HEK293T (cell line): ENCODE measurements at regions not wholly inside any gene's neighbourhood (a gene's known extent, or its start where the extent isn't known, plus 50 kb on each side); places are given as distances from the start of the nearest gene placed in this dataset.

Experiments used
- CTCF ChIA-PET: fragments of 350-600 bp; formaldehyde crosslinking; extraction: SDS; loops from one replicate; lab custom pipeline; 2021; ENCODE audit warnings: antibody characterized with exemption, inconsistent platforms; lab: Yijun Ruan, JAX
- POLR2A ChIA-PET: fragments of 350-600 bp; formaldehyde crosslinking; extraction: SDS; loops from one replicate; lab custom pipeline; 2020; ENCODE audit warnings: antibody characterized with exemption, inconsistent platforms; lab: Yijun Ruan, JAX
- DNase-seq: peaks from one replicate; pipeline ENCODE4 v3.0.0; 2012; ENCODE audit warnings: mixed read lengths; ENCODE audit errors: extremely low spot score
- ARNT ChIP-seq: fragments of 450-650 bp; IDR thresholded peaks from 2 replicates; pipeline ENCODE4 v1.6.1; 2017; ENCODE audit warnings: mild to moderate bottlenecking
- BHLHE40 ChIP-seq: fragments of 450-650 bp; IDR thresholded peaks from 2 replicates; pipeline ENCODE4 v1.6.1; 2016; ENCODE audit warnings: mild to moderate bottlenecking, moderate library complexity, borderline replicate concordance
- CTBP1 ChIP-seq: fragments of 450-650 bp; IDR thresholded peaks from 2 replicates; pipeline ENCODE4 v1.6.1; 2016; ENCODE audit warnings: borderline replicate concordance
- ELF4 ChIP-seq: fragments of 450-650 bp; IDR thresholded peaks from 2 replicates; pipeline ENCODE4 v1.6.1; 2017; ENCODE audit warnings: antibody characterized with exemption
- FOXA1 ChIP-seq: fragments of 450-650 bp; IDR thresholded peaks from 2 replicates; pipeline ENCODE4 v1.6.1; 2016; ENCODE audit warnings: mild to moderate bottlenecking
- FOXK2 ChIP-seq: fragments of 450-650 bp; IDR thresholded peaks from 2 replicates; pipeline ENCODE4 v1.6.1; 2016; ENCODE audit warnings: mild to moderate bottlenecking
- FOXM1 ChIP-seq: fragments of 450-650 bp; IDR thresholded peaks from 2 replicates; pipeline ENCODE4 v1.6.1; 2017; ENCODE audit warnings: mild to moderate bottlenecking, borderline replicate concordance
- HDGF ChIP-seq: fragments of 450-650 bp; IDR thresholded peaks from 2 replicates; pipeline ENCODE4 v1.6.1; 2017; ENCODE audit warnings: antibody characterized with exemption, borderline replicate concordance
- L3MBTL2 ChIP-seq: fragments of 450-650 bp; conservative IDR thresholded peaks from 2 replicates; pipeline ENCODE4 v1.6.1; 2016; ENCODE audit warnings: mild to moderate bottlenecking
- LEF1 ChIP-seq: fragments of 450-650 bp; IDR thresholded peaks from 2 replicates; pipeline ENCODE4 v1.6.1; 2017; ENCODE audit warnings: mild to moderate bottlenecking, borderline replicate concordance
- NFRKB ChIP-seq: fragments of 450-650 bp; IDR thresholded peaks from 2 replicates; pipeline ENCODE4 v1.6.1; 2016; ENCODE audit warnings: mild to moderate bottlenecking, moderate library complexity
- PKNOX1 ChIP-seq: fragments of 450-650 bp; IDR thresholded peaks from 2 replicates; pipeline ENCODE4 v1.6.1; 2016
- SP1 ChIP-seq: fragments of 450-650 bp; IDR thresholded peaks from 2 replicates; pipeline ENCODE4 v1.6.1; 2017
- SUZ12 ChIP-seq: fragments of 450-650 bp; IDR thresholded peaks from 2 replicates; pipeline ENCODE4 v1.6.1; 2016; ENCODE audit warnings: mild to moderate bottlenecking
- TARDBP ChIP-seq: fragments of 450-650 bp; IDR thresholded peaks from 2 replicates; pipeline ENCODE4 v1.6.1; 2016
- ZNF384 ChIP-seq: fragments of 450-650 bp; IDR thresholded peaks from 2 replicates; pipeline ENCODE4 v1.6.1; 2016

DNA sequence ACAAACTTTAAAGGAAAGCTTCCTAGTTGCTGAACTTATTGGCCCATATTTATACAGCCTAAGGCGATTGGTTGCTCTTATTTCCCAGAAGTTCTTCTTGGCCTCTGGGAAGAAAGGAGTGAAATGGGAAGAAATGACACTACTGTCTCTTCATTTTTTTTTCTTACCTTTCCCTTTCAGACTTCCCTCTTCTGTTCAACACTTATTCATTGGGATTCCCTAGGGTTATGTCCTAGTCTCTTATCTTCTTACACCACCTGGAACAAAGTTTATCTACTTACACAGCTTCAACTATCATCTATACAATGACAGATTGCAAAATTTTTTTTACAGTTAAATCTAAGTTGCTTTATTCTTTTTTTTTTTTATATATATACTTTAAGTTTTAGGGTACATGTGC lies 68.0 kb downstream of the SNX12 start:
- DNase-seq, result no peak
- ChIA-PET POLR2A (no interaction called here), CTCF (no interaction called here)
- TF ChIP-seq BHLHE40 (no peak), ZNF384 (no peak), FOXK2 (no peak), TARDBP (no peak), SP1 (no peak), L3MBTL2 (no peak), FOXM1 (no peak), LEF1 (no peak), FOXA1 (no peak), PKNOX1 (no peak), ARNT (no peak)

DNA sequence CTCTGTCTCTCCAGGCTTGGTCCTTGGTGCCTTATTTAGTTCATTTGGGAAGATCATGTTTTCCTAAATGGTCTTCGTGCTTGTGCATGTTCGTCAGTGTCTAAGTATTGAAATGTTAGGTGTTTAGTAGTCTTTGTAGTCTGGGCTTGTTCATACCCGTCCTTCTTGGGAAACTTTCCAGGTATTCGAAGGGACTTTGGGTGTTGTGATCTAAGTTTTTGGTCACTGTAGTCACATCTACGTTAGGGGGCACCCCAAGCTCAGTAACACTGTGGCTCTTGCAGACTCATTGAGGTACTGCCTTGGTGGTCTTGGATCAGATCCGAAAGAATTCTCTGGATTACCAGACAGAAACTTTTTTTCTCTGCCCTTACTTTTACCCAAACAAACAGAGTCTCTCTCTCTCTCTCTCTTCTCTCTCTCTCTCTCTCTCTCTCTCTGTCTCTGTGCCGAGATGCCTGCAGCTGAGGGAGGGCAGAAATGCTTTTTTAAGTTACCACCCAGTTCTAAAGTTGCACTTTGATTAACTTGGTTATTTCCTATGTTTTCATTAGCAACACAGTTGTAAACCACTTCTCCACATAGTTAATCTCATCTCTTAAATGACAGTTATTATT lies 67.6 kb upstream of the SLC7A3 start:
- CTCF ChIA-PET, result interaction anchor here (0.7 to 0.9 kb wide), 5 partner anchors 28 to 1588 kb away, joined by 3 to 4 read pairs (median 3); no protein-coding TSS in a partner anchor
- no peak for DNase-seq
- POLR2A ChIA-PET, result interaction anchor here (1.3 kb wide), 1 partner anchor 183 kb away, joined by 4 read pairs; no protein-coding TSS in a partner anchor
- no peak for TF ChIP-seq HDGF
- TF ChIP-seq L3MBTL2, result no peak
- TF ChIP-seq TARDBP, result no peak
- no peak for TF ChIP-seq FOXK2
- TF ChIP-seq NFRKB, result no peak
- TF ChIP-seq CTBP1, result no peak
- no peak for TF ChIP-seq FOXA1
- no peak for TF ChIP-seq ARNT
- no peak for TF ChIP-seq FOXM1
- TF ChIP-seq PKNOX1, result no peak
- no peak for TF ChIP-seq SP1
- no peak for TF ChIP-seq ELF4
- TF ChIP-seq SUZ12, result no peak
- TF ChIP-seq ZNF384, result no peak
- TF ChIP-seq LEF1, result no peak
- no peak for TF ChIP-seq BHLHE40

DNA sequence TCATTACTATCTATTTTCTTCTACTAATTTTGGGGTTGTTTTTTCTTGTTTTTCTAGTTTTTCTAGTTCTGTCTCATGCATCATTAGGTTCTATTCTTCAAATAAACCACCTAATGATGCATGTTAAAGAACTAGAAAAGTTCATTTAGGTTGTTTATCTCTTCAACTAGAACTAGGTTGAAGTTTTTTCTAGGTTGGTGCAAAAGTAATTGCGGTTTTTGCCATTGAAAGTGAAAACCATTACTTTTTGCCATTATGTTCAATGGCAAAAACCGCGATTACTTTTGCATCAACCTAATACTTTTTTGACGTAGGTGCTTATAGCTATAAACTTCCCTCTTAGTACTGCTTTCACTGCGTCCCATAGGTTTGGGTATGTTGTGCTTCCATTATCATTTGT lies 64.4 kb upstream of the SLC7A3 start:
- ChIA-PET CTCF (no interaction called here), POLR2A (no interaction called here)
- no peak for DNase-seq
- TF ChIP-seq ELF4, result peak; percentile 69; the same call in 1 of the 2 replicates
- no peak for TF ChIP-seq CTBP1
- TF ChIP-seq ARNT, result no peak
- no peak for TF ChIP-seq BHLHE40

- ChIA-PET POLR2A (no interaction called here), CTCF (no interaction called here)
- no peak for TF ChIP-seq FOXM1
- no peak for TF ChIP-seq TARDBP
- TF ChIP-seq ELF4, result no peak
- TF ChIP-seq SP1, result no peak
- no peak for TF ChIP-seq PKNOX1
- no peak for TF ChIP-seq BHLHE40
- no peak for TF ChIP-seq ZNF384
- no peak for TF ChIP-seq CTBP1
- TF ChIP-seq ARNT, result no peak
- no peak for TF ChIP-seq FOXA1
- no peak for TF ChIP-seq FOXK2
- TF ChIP-seq NFRKB, result no peak
- no peak for TF ChIP-seq L3MBTL2
- DNase-seq, result no peak
Observed at GRCh38 chrX:70988425-70988824, 57.5 kb upstream of the SLC7A3 start.
